ENCODE measurements at regions not wholly inside any gene's neighbourhood (a gene's known extent, or its start where the extent isn't known, plus 50 kb on each side); places are given as distances from the start of the nearest gene placed in this dataset.

DNA sequence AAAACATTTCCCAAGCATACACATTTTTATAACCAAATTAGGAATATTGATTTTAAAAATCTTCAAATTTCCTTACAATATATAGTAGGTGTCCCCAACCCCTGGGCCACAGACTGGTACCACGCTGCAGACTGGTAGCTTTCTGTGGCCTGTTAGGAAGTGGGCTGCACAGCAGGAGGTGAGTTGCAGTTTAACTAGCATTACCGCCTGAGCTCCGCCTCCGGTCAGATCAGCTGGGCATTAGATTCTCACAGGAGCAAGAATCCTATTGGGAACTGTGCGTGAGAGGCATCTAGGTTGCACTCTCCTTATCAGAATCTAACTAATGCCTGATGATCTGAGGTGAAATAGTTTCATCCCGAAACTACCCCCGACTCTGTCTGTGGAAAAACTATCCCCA is 62.1 kb downstream of the ZWINT start:
- H3K9ac ChIP-seq (ENCODE audit: insufficient read depth in 1 of 2, low read length in 2 of 2), result no peak overlapping the region
- H3K36me3 ChIP-seq (ENCODE audit: control insufficient read depth in 4 of 4, insufficient read depth in 4 of 4, low read length in 4 of 4), result no peaks in the 10 kb centered on the region
- H3K27ac ChIP-seq (ENCODE audit: low read depth in 1 of 2, low read length in 1 of 2), result no peak overlapping the region
- TF ChIP-seq, protein P1, sequence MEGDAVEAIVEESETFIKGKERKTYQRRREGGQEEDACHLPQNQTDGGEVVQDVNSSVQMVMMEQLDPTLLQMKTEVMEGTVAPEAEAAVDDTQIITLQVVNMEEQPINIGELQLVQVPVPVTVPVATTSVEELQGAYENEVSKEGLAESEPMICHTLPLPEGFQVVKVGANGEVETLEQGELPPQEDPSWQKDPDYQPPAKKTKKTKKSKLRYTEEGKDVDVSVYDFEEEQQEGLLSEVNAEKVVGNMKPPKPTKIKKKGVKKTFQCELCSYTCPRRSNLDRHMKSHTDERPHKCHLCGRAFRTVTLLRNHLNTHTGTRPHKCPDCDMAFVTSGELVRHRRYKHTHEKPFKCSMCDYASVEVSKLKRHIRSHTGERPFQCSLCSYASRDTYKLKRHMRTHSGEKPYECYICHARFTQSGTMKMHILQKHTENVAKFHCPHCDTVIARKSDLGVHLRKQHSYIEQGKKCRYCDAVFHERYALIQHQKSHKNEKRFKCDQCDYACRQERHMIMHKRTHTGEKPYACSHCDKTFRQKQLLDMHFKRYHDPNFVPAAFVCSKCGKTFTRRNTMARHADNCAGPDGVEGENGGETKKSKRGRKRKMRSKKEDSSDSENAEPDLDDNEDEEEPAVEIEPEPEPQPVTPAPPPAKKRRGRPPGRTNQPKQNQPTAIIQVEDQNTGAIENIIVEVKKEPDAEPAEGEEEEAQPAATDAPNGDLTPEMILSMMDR (IDR thresholded peaks at IDR 0.05; ENCODE audit: control extremely low read depth, extremely low read depth), result no peak
- H3K4me3 ChIP-seq, result no peak overlapping the region
- H3K9me3 ChIP-seq (ENCODE audit: control insufficient read depth in 4 of 4, insufficient read depth in 3 of 4, low read length in 3 of 4), result no peaks in the 10 kb centered on the region
- whole genome bisulfite sequencing, 2 donors, result 87% methylated on average over 7 of the region's 7 CpGs
- H3K4me1 ChIP-seq (ENCODE audit: control insufficient read depth in 5 of 5, insufficient read depth in 5 of 5, low read length in 5 of 5), result no peaks in the 10 kb centered on the region
- ATAC-seq (ENCODE audit: insufficient read depth, low FRiP score), result no peak
- DNase-seq, result no peak
- H3K27me3 ChIP-seq (ENCODE audit: control insufficient read depth in 3 of 3, insufficient read depth in 3 of 3, low read length in 2 of 3), result no peaks in the 10 kb centered on the region

DNA sequence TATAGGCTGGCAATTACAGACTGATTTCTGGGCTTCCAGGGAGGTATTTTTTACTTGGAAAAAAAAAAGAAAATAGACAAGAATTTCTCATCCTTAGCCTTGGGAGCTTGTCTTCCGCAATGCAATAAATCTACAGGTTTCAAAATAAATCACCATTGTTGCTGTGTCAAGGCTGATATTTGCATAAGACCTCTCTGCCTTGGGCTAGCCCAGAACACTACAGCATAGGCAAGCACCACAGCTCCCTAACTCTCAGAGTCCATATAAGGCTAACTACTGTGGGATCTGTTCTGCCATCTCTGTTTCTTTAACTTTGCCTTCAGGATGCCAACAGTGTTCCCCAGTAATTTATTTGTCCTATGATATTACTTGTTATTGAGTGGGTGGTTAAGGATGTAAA is 64.4 kb downstream of the ZWINT start:
- TF ChIP-seq, protein P1 (IDR thresholded peaks at IDR 0.05; ENCODE audit: control extremely low read depth, extremely low read depth), result no peak
- H3K4me1 ChIP-seq (ENCODE audit: control insufficient read depth in 5 of 5, insufficient read depth in 5 of 5, low read length in 5 of 5), result no peaks in the 10 kb centered on the region
- no peaks in the 10 kb centered on the region for H3K9me3 ChIP-seq (ENCODE audit: control insufficient read depth in 4 of 4, insufficient read depth in 3 of 4, low read length in 3 of 4)
- DNase-seq (no peak), ATAC-seq (ENCODE audit: insufficient read depth, low FRiP score) (no peak)
- WGBS, 2 donors, result 88 to 96% methylated on average over 1 of the region's 1 CpG
- no peak overlapping the region for H3K9ac ChIP-seq (ENCODE audit: insufficient read depth in 1 of 2, low read length in 2 of 2)
- no peak overlapping the region for H3K4me3 ChIP-seq
- no peak overlapping the region for H3K27ac ChIP-seq (ENCODE audit: low read depth in 1 of 2, low read length in 1 of 2)
- no peaks in the 10 kb centered on the region for H3K36me3 ChIP-seq (ENCODE audit: control insufficient read depth in 4 of 4, insufficient read depth in 4 of 4, low read length in 4 of 4)
- no peaks in the 10 kb centered on the region for H3K27me3 ChIP-seq (ENCODE audit: control insufficient read depth in 3 of 3, insufficient read depth in 3 of 3, low read length in 2 of 3)

GRCh38 chr10:56288403-56288802 is 72.7 kb downstream of the ZWINT start:
- H3K27ac ChIP-seq (ENCODE audit: low read depth in 1 of 2, low read length in 1 of 2), result no peak overlapping the region

DNA sequence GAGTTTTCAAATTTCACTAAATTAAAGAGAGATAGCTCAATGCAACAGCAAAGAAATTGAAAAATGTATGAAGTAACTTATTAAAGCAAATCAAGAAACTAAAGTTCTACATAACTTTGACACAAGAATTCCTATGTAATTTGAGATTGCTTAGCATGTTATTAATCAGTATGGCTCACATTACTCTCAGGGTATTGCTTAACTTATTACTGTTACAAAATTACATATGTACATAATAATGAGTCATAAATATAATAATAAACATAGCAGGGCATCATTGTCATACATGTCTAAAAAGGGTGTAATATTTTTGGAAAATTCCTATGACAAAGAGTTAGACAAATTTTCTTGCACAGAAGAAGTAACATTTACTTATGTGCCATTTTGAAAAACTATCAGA is 75.0 kb downstream of the ZWINT start:
- Histone ChIP-seq H3K27me3 (ENCODE audit: control insufficient read depth in 3 of 3, insufficient read depth in 3 of 3, low read length in 2 of 3) (no peaks in the 10 kb centered on the region), H3K9ac (ENCODE audit: insufficient read depth in 1 of 2, low read length in 2 of 2) (no peak overlapping the region), H3K36me3 (ENCODE audit: control insufficient read depth in 4 of 4, insufficient read depth in 4 of 4, low read length in 4 of 4) (no peaks in the 10 kb centered on the region), H3K27ac (ENCODE audit: low read depth in 1 of 2, low read length in 1 of 2) (no peak overlapping the region), H3K9me3 (ENCODE audit: control insufficient read depth in 4 of 4, insufficient read depth in 3 of 4, low read length in 3 of 4) (no peaks in the 10 kb centered on the region), H3K4me1 (ENCODE audit: control insufficient read depth in 5 of 5, insufficient read depth in 5 of 5, low read length in 5 of 5) (no peaks in the 10 kb centered on the region), H3K4me3 (no peak overlapping the region)
- ATAC-seq (ENCODE audit: insufficient read depth, low FRiP score) (no peak), DNase-seq (no peak)
- TF ChIP-seq, protein P1 (IDR thresholded peaks at IDR 0.05; ENCODE audit: control extremely low read depth, extremely low read depth), result no peak

More at GRCh38 chr10:56288403-56288802, 72.7 kb downstream of the ZWINT start:
- Histone ChIP-seq H3K4me1 (ENCODE audit: control insufficient read depth in 5 of 5, insufficient read depth in 5 of 5, low read length in 5 of 5) (no peaks in the 10 kb centered on the region), H3K9ac (ENCODE audit: insufficient read depth in 1 of 2, low read length in 2 of 2) (no peak overlapping the region), H3K36me3 (ENCODE audit: control insufficient read depth in 4 of 4, insufficient read depth in 4 of 4, low read length in 4 of 4) (no peaks in the 10 kb centered on the region), H3K9me3 (ENCODE audit: control insufficient read depth in 4 of 4, insufficient read depth in 3 of 4, low read length in 3 of 4) (no peaks in the 10 kb centered on the region), H3K4me3 (no peak overlapping the region), H3K27me3 (ENCODE audit: control insufficient read depth in 3 of 3, insufficient read depth in 3 of 3, low read length in 2 of 3) (no peaks in the 10 kb centered on the region)
- ATAC-seq (ENCODE audit: insufficient read depth, low FRiP score), result no peak
- TF ChIP-seq, protein P1 (IDR thresholded peaks at IDR 0.05; ENCODE audit: control extremely low read depth, extremely low read depth), result no peak
- WGBS, 2 donors, result 67% methylated on average over 2 of the region's 2 CpGs
- DNase-seq, result no peak

Data from lung (tissue), 11 donors.